ENCODE measurements at regions not wholly inside any gene's neighbourhood (a gene's known extent, or its start where the extent isn't known, plus 50 kb on each side); places are given as distances from the start of the nearest gene placed in this dataset.

- Histone ChIP-seq H3K27ac (ENCODE audit: low read length) (peak overlapping the region; percentile 27; the same call in 1 of the 2 replicates), H2AFZ (ENCODE audit: low read length) (no peak overlapping the region), H3F3A (ENCODE audit: insufficient read depth, low read length) (peaks cover 13% of the 10 kb centered on the region), H3K4me1 (ENCODE audit: low read length) (peaks cover 37% of the 10 kb centered on the region), H3K9ac (ENCODE audit: low read length) (no peak overlapping the region), H4K20me1 (ENCODE audit: insufficient read depth, low read length) (no peaks in the 10 kb centered on the region), H3K27me3 (replicated peaks; ENCODE audit: insufficient read depth, low read length) (no peaks in the 10 kb centered on the region), H3K4me2 (ENCODE audit: low read depth, low read length) (peak overlapping the region; percentile 44), H3K36me3 (replicated peaks; ENCODE audit: insufficient read depth, low read length) (no peaks in the 10 kb centered on the region), H3K79me2 (ENCODE audit: low read length) (no peaks in the 10 kb centered on the region), H3K9me3 (replicated peaks; ENCODE audit: insufficient read depth, low read length) (no peaks in the 10 kb centered on the region), H3K9me2 (replicated peaks; ENCODE audit: insufficient read depth, low read length) (no peaks in the 10 kb centered on the region), H3K4me3 (ENCODE audit: low read length) (no peak overlapping the region)
- peak; percentile 59 for DNase-seq
- TF ChIP-seq EZH2phosphoT487 (IDR thresholded peaks at IDR 0.05; ENCODE audit: low read length) (no peak), EZH2 (optimal IDR thresholded peaks at IDR 0.05; ENCODE audit: low read depth, low read length) (no peak)
- TF ChIP-seq, protein P1, sequence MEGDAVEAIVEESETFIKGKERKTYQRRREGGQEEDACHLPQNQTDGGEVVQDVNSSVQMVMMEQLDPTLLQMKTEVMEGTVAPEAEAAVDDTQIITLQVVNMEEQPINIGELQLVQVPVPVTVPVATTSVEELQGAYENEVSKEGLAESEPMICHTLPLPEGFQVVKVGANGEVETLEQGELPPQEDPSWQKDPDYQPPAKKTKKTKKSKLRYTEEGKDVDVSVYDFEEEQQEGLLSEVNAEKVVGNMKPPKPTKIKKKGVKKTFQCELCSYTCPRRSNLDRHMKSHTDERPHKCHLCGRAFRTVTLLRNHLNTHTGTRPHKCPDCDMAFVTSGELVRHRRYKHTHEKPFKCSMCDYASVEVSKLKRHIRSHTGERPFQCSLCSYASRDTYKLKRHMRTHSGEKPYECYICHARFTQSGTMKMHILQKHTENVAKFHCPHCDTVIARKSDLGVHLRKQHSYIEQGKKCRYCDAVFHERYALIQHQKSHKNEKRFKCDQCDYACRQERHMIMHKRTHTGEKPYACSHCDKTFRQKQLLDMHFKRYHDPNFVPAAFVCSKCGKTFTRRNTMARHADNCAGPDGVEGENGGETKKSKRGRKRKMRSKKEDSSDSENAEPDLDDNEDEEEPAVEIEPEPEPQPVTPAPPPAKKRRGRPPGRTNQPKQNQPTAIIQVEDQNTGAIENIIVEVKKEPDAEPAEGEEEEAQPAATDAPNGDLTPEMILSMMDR (IDR thresholded peaks at IDR 0.05; ENCODE audit: low read length), result no peak
Measured at GRCh38 chr2:126408671-126409070, 247.3 kb upstream of the GYPC start.

GRCh38 chr2:126409850-126410249 is 246.1 kb upstream of the GYPC start:
- H3K9ac ChIP-seq (ENCODE audit: low read length), result no peak overlapping the region
- H3K27me3 ChIP-seq (replicated peaks; ENCODE audit: insufficient read depth, low read length), result no peaks in the 10 kb centered on the region

DNA sequence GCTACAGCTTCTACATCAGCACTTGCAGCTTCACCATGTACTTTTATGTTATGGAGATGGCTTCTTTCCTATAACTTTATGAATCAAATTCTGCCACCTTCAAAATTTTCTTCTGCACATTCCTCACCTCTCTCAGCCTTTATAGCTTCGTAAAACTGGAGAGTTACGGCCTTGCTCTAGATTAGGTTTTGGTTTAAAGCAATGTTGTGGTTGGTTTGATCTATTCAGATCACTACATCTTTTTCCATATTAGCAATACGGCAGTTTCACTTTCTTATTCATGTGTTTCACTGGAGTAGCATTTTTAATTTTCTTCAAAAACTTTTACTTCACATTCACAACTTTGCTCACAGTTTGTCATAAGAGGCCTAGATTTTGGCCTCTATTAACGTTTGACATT is 242.9 kb upstream of the GYPC start:
- Histone ChIP-seq H3K9me2 (replicated peaks; ENCODE audit: insufficient read depth, low read length) (no peaks in the 10 kb centered on the region), H3K4me3 (ENCODE audit: low read length) (peak overlapping the region; percentile 7; the same call in 1 of the 2 replicates), H3K79me2 (ENCODE audit: low read length) (no peaks in the 10 kb centered on the region), H3K4me2 (ENCODE audit: low read depth, low read length) (peak overlapping the region; percentile 57), H3K36me3 (replicated peaks; ENCODE audit: insufficient read depth, low read length) (no peaks in the 10 kb centered on the region), H3K27ac (ENCODE audit: low read length) (no peak overlapping the region), H4K20me1 (ENCODE audit: insufficient read depth, low read length) (no peaks in the 10 kb centered on the region), H2AFZ (ENCODE audit: low read length) (no peak overlapping the region), H3K9ac (ENCODE audit: low read length) (no peak overlapping the region), H3F3A (ENCODE audit: insufficient read depth, low read length) (peaks cover 13% of the 10 kb centered on the region), H3K4me1 (ENCODE audit: low read length) (peaks cover 36% of the 10 kb centered on the region), H3K27me3 (replicated peaks; ENCODE audit: insufficient read depth, low read length) (no peaks in the 10 kb centered on the region), H3K9me3 (replicated peaks; ENCODE audit: insufficient read depth, low read length) (no peaks in the 10 kb centered on the region)
- peak; percentile 75 for DNase-seq
- TF ChIP-seq EZH2phosphoT487 (IDR thresholded peaks at IDR 0.05; ENCODE audit: low read length) (no peak), EZH2 (optimal IDR thresholded peaks at IDR 0.05; ENCODE audit: low read depth, low read length) (no peak)
- TF ChIP-seq, protein P1 (IDR thresholded peaks at IDR 0.05; ENCODE audit: low read length), result no peak

More at GRCh38 chr2:126409850-126410249, 246.1 kb upstream of the GYPC start:
- no peak overlapping the region for H3K27ac ChIP-seq (ENCODE audit: low read length)
- H4K20me1 ChIP-seq (ENCODE audit: insufficient read depth, low read length), result no peaks in the 10 kb centered on the region
- TF ChIP-seq, protein P1 (IDR thresholded peaks at IDR 0.05; ENCODE audit: low read length), result no peak
- TF ChIP-seq EZH2 (optimal IDR thresholded peaks at IDR 0.05; ENCODE audit: low read depth, low read length) (no peak), EZH2phosphoT487 (IDR thresholded peaks at IDR 0.05; ENCODE audit: low read length) (no peak)
- H2AFZ ChIP-seq (ENCODE audit: low read length), result no peak overlapping the region
- H3F3A ChIP-seq (ENCODE audit: insufficient read depth, low read length), result peaks cover 13% of the 10 kb centered on the region
- no peaks in the 10 kb centered on the region for H3K79me2 ChIP-seq (ENCODE audit: low read length)
- no peak overlapping the region for H3K4me2 ChIP-seq (ENCODE audit: low read depth, low read length)
- no peaks in the 10 kb centered on the region for H3K9me3 ChIP-seq (replicated peaks; ENCODE audit: insufficient read depth, low read length)
- H3K4me3 ChIP-seq (ENCODE audit: low read length), result no peak overlapping the region
- H3K4me1 ChIP-seq (ENCODE audit: low read length), result peaks cover 39% of the 10 kb centered on the region
- DNase-seq, result no peak
- no peaks in the 10 kb centered on the region for H3K36me3 ChIP-seq (replicated peaks; ENCODE audit: insufficient read depth, low read length)
- H3K9me2 ChIP-seq (replicated peaks; ENCODE audit: insufficient read depth, low read length), result no peaks in the 10 kb centered on the region
